ENCODE measurements at regions not wholly inside any gene's neighbourhood (a gene's known extent, or its start where the extent isn't known, plus 50 kb on each side); places are given as distances from the start of the nearest gene placed in this dataset.
"Not testable (repeated sequence)": the region's sequence is repeated elsewhere in the genome, so short reads cannot be mapped to it uniquely, and the experiment has no call there.

GRCh38 chr18:71324356-71324755 is 1035.5 kb downstream of the SOCS6 start:
- Histone ChIP-seq H2AFZ (replicated peaks) (no peak overlapping the region), H3K9ac (no peak overlapping the region), H3K27ac (no peak overlapping the region), H3K4me1 (no peaks in the 10 kb centered on the region), H4K20me1 (ENCODE audit: low read depth) (no peaks in the 10 kb centered on the region), H3K79me2 (ENCODE audit: low read depth) (no peaks in the 10 kb centered on the region), H3K36me3 (no peaks in the 10 kb centered on the region), H3K27me3 (no peaks in the 10 kb centered on the region), H3F3A (ENCODE audit: low read depth) (no peaks in the 10 kb centered on the region), H3K4me2 (no peak overlapping the region), H3K4me3 (no peak overlapping the region), H3K9me3 (ENCODE audit: low read depth) (no peaks in the 10 kb centered on the region)
- no peak for TF ChIP-seq EZH2 (IDR thresholded peaks at IDR 0.05)
- no peak for TF ChIP-seq EZH2phosphoT487 (IDR thresholded peaks at IDR 0.05)
- TF ChIP-seq CTCF (IDR thresholded peaks at IDR 0.05), result no peak
- Mint-ChIP-seq H3K27me3 (ENCODE audit: insufficient read depth, low read depth) (no peaks in the 10 kb centered on the region), H3K4me1 (no peaks in the 10 kb centered on the region), H3K9me3 (no peaks in the 10 kb centered on the region), H3K36me3 (no peaks in the 10 kb centered on the region), H3K27ac (no peak overlapping the region), H3K4me3 (no peak overlapping the region)
- DNase-seq (ENCODE audit: low spot score), result no peak

DNA sequence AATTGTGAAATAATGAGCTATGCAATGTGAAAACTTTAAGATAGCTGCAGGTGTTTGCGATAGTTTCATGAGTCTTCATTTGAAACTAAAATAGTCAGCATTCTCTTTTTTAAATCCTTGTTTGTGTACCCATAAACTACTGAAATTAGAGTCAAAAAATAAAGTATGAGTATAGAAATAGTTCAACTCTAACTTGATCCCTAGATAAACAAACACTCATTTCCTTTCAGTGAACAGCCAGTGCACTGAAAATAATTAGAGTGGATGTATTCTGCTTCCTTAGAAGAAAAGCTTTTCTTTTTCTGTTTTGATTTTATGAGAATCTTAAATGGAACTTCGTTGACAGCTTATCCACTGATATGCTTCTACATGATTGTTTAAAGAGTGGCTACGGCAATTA is 1033.4 kb downstream of the SOCS6 start:
- no peaks in the 10 kb centered on the region for H3K4me1 Mint-ChIP-seq
- H3K4me1 ChIP-seq, result no peaks in the 10 kb centered on the region
- H3K4me2 ChIP-seq, result no peak overlapping the region
- H2AFZ ChIP-seq (replicated peaks), result no peak overlapping the region
- DNase-seq (ENCODE audit: low spot score), result no peak
- no peaks in the 10 kb centered on the region for H3K27me3 Mint-ChIP-seq (ENCODE audit: insufficient read depth, low read depth)
- H3K9me3 ChIP-seq (ENCODE audit: low read depth), result no peaks in the 10 kb centered on the region
- no peak overlapping the region for H3K4me3 Mint-ChIP-seq
- no peak overlapping the region for H3K27ac ChIP-seq
- TF ChIP-seq EZH2phosphoT487 (IDR thresholded peaks at IDR 0.05) (no peak), EZH2 (IDR thresholded peaks at IDR 0.05) (no peak), CTCF (IDR thresholded peaks at IDR 0.05) (no peak)
- H3K9ac ChIP-seq, result no peak overlapping the region
- no peaks in the 10 kb centered on the region for H3K36me3 ChIP-seq
- H3K9me3 Mint-ChIP-seq, result no peaks in the 10 kb centered on the region
- H3F3A ChIP-seq (ENCODE audit: low read depth), result no peaks in the 10 kb centered on the region
- H3K79me2 ChIP-seq (ENCODE audit: low read depth), result no peaks in the 10 kb centered on the region
- H4K20me1 ChIP-seq (ENCODE audit: low read depth), result no peaks in the 10 kb centered on the region
- H3K27ac Mint-ChIP-seq, result no peak overlapping the region
- H3K27me3 ChIP-seq, result no peaks in the 10 kb centered on the region
- no peaks in the 10 kb centered on the region for H3K36me3 Mint-ChIP-seq
- no peak overlapping the region for H3K4me3 ChIP-seq

DNA sequence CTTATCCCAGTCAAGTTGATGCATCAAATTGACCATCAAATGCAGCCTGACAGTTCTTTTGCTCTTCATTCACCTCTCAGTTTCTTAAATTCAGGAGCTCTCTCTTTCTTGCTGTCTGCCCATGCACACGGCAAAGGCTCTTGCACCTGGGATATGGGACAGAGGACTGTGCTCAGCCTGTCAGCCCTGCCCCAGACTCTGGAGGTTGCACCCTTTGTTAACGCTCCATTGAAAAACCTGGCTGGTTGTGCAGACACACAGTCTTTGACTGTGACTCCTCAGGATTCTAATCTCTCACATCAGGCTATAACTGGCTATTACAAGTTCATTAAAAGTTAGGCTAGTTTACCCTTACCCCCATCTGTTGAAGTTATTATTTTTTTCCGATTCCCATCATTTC is 1032.5 kb downstream of the SOCS6 start:
- H3F3A ChIP-seq (ENCODE audit: low read depth), result no peaks in the 10 kb centered on the region
- H3K4me2 ChIP-seq, result no peak overlapping the region
- H3K4me3 ChIP-seq, result no peak overlapping the region
- H2AFZ ChIP-seq (replicated peaks), result no peak overlapping the region
- no peak overlapping the region for H3K9ac ChIP-seq
- H3K79me2 ChIP-seq (ENCODE audit: low read depth), result no peaks in the 10 kb centered on the region
- no peaks in the 10 kb centered on the region for H3K27me3 ChIP-seq
- no peaks in the 10 kb centered on the region for H3K36me3 Mint-ChIP-seq
- no peaks in the 10 kb centered on the region for H3K9me3 Mint-ChIP-seq
- H3K27me3 Mint-ChIP-seq (ENCODE audit: insufficient read depth, low read depth), result no peaks in the 10 kb centered on the region
- H3K36me3 ChIP-seq, result no peaks in the 10 kb centered on the region
- H3K4me3 Mint-ChIP-seq, result no peak overlapping the region
- H3K4me1 Mint-ChIP-seq, result no peaks in the 10 kb centered on the region
- TF ChIP-seq EZH2 (IDR thresholded peaks at IDR 0.05) (no peak), EZH2phosphoT487 (IDR thresholded peaks at IDR 0.05) (no peak), CTCF (IDR thresholded peaks at IDR 0.05) (no peak)
- H4K20me1 ChIP-seq (ENCODE audit: low read depth), result no peaks in the 10 kb centered on the region
- no peak overlapping the region for H3K27ac ChIP-seq
- no peaks in the 10 kb centered on the region for H3K4me1 ChIP-seq
- H3K27ac Mint-ChIP-seq, result no peak overlapping the region
- no peak for DNase-seq (ENCODE audit: low spot score)
- H3K9me3 ChIP-seq (ENCODE audit: low read depth), result no peaks in the 10 kb centered on the region

GRCh38 chr18:71304856-71305255 is 1016.0 kb downstream of the SOCS6 start:
- no peaks in the 10 kb centered on the region for H3K9me3 ChIP-seq (ENCODE audit: low read depth)
- H3K4me2 ChIP-seq, result no peak overlapping the region
- H3K4me1 ChIP-seq, result peaks cover 11% of the 10 kb centered on the region
- Mint-ChIP-seq H3K36me3 (no peaks in the 10 kb centered on the region), H3K27ac (no peak overlapping the region), H3K4me1 (peaks cover 6% of the 10 kb centered on the region), H3K9me3 (no peaks in the 10 kb centered on the region), H3K27me3 (ENCODE audit: insufficient read depth, low read depth) (peaks cover 2% of the 10 kb centered on the region), H3K4me3 (no peak overlapping the region)
- H3K27ac ChIP-seq, result no peak overlapping the region
- H3F3A ChIP-seq (ENCODE audit: low read depth), result no peaks in the 10 kb centered on the region
- H3K27me3 ChIP-seq, result peaks cover 25% of the 10 kb centered on the region
- peak; percentile 14 for DNase-seq (ENCODE audit: low spot score)
- no peak overlapping the region for H2AFZ ChIP-seq (replicated peaks)
- no peaks in the 10 kb centered on the region for H3K36me3 ChIP-seq
- no peaks in the 10 kb centered on the region for H3K79me2 ChIP-seq (ENCODE audit: low read depth)
- no peak overlapping the region for H3K4me3 ChIP-seq
- no peaks in the 10 kb centered on the region for H4K20me1 ChIP-seq (ENCODE audit: low read depth)
- no peak overlapping the region for H3K9ac ChIP-seq
- TF ChIP-seq EZH2phosphoT487 (IDR thresholded peaks at IDR 0.05) (no peak), CTCF (IDR thresholded peaks at IDR 0.05) (no peak), EZH2 (IDR thresholded peaks at IDR 0.05) (no peak)

DNA sequence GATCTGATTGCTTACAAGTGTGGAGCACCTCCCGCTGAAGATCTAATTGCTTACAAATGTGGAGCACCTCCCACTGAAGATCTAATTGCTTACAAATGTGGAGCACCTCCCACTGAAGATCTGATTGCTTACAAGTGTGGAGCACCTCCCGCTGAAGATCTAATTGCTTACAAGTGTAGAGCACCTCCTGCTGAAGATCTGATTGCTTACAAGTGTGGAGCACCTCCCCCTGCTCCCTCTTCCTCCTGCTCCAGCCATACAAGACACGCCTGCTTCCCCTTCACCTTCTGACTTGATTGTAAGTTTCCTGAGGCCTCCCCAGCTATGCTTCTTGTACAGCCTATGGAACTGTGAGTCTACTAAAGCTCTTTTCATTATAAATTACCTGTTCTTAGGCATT is 1014.9 kb downstream of the SOCS6 start:
- H3K27ac Mint-ChIP-seq; H4K20me1 ChIP-seq (ENCODE audit: low read depth); H3K9ac ChIP-seq; DNase-seq (ENCODE audit: low spot score); H3K9me3 ChIP-seq (ENCODE audit: low read depth); H3K9me3 Mint-ChIP-seq; H3K4me3 Mint-ChIP-seq; H3F3A ChIP-seq (ENCODE audit: low read depth); H3K79me2 ChIP-seq (ENCODE audit: low read depth); H3K4me1 Mint-ChIP-seq; H3K4me2 ChIP-seq; H3K36me3 ChIP-seq; H2AFZ ChIP-seq (replicated peaks); H3K27me3 Mint-ChIP-seq (ENCODE audit: insufficient read depth, low read depth); H3K27ac ChIP-seq; H3K36me3 Mint-ChIP-seq; H3K4me3 ChIP-seq: not testable (repeated sequence)
- peaks cover 11% of the 10 kb centered on the region for H3K4me1 ChIP-seq
- peaks cover 22% of the 10 kb centered on the region for H3K27me3 ChIP-seq
